Upper lobe of left lung (tissue), 4 donors: ENCODE measurements at regions not wholly inside any gene's neighbourhood (a gene's known extent, or its start where the extent isn't known, plus 50 kb on each side); places are given as distances from the start of the nearest gene placed in this dataset.

Experiments used
- EP300 ChIP-seq, 4 donors: sonication (generic); formaldehyde crosslinking; IDR thresholded peaks; one replicate each; pipeline ENCODE4 v1.5.1; 2017; ENCODE audit warnings: antibody characterized with exemption in 4 of 4, control low read depth in 2 of 4
- POLR2A ChIP-seq, 4 donors: fragments of 450-650 bp; IDR thresholded peaks; one replicate each; pipeline ENCODE4 v1.5.1; 2016 to 2017; ENCODE audit warnings: antibody characterized with exemption in 4 of 4, mild to moderate bottlenecking in 2 of 4
- POLR2AphosphoS5 ChIP-seq, 2 donors: sonication (generic); formaldehyde crosslinking; IDR thresholded peaks; one replicate each; pipeline ENCODE4 v1.5.1; 2017; ENCODE audit warnings: antibody characterized with exemption in 2 of 2
- TF ChIP-seq, protein P1 (sequence below), 6 experiments: fragments of 450-650 bp in 4 of 6; fragments of 200-600 bp in 2 of 6; sonication (generic) in 2 of 6; IDR thresholded peaks; one replicate each; pipeline ENCODE4 v1.5.1; 2016 to 2019; ENCODE audit warnings: antibody characterized with exemption in 6 of 6

DNA sequence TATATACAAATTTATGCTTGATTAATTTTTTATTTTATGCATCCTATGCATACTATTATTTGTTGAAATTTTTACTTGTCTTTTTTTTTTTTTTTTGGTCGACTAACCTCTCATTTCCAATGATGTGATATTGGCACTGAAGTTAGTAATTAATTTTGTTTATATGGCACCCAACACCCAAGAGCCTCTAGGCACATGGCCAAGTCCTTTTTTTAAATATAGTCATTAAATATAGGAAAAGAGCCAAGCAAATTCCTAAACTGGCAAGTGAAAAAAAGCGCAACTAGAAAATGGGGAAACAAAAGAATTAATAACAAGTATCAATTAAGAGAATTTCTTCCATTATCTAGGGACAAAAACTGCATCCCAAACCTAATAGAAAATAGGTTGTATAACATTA is 85.5 kb upstream of the HS3ST5 start:
- TF ChIP-seq, protein P1, sequence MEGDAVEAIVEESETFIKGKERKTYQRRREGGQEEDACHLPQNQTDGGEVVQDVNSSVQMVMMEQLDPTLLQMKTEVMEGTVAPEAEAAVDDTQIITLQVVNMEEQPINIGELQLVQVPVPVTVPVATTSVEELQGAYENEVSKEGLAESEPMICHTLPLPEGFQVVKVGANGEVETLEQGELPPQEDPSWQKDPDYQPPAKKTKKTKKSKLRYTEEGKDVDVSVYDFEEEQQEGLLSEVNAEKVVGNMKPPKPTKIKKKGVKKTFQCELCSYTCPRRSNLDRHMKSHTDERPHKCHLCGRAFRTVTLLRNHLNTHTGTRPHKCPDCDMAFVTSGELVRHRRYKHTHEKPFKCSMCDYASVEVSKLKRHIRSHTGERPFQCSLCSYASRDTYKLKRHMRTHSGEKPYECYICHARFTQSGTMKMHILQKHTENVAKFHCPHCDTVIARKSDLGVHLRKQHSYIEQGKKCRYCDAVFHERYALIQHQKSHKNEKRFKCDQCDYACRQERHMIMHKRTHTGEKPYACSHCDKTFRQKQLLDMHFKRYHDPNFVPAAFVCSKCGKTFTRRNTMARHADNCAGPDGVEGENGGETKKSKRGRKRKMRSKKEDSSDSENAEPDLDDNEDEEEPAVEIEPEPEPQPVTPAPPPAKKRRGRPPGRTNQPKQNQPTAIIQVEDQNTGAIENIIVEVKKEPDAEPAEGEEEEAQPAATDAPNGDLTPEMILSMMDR (IDR thresholded peaks at IDR 0.05), result no peak
- TF ChIP-seq POLR2AphosphoS5 (IDR thresholded peaks at IDR 0.05) (no peak), EP300 (IDR thresholded peaks at IDR 0.05) (no peak), POLR2A (IDR thresholded peaks at IDR 0.05) (no peak)
